Heart left ventricle (tissue), 16 donors: ENCODE measurements at regions not wholly inside any gene's neighbourhood (a gene's known extent, or its start where the extent isn't known, plus 50 kb on each side); places are given as distances from the start of the nearest gene placed in this dataset.
A peak's percentile ranks its signal among the peaks of the same experiment; 100 is the strongest.

Source experiments
- ATAC-seq, 4 donors: fragments of 200-7000 bp; cut with Tn5 transposase; one replicate each; pipeline ENCODE4 v1.9.1; 2020 to 2022; ENCODE audit warnings: moderate library complexity in 4 of 4, mild to moderate bottlenecking in 3 of 4, moderate number of reproducible peaks in 1 of 4
- DNase-seq, 5 donors: peaks; one replicate each; pipeline ENCODE4 v3.0.0-alpha.2; 2020
- H3K27ac ChIP-seq, 12 donors: fragments of 200-600 bp; sonication (generic) in 4 of 12; one replicate each; pipeline versions ENCODE4 v1.5.0 to v1.8.0; 2016 to 2022; ENCODE audit warnings: mild to moderate bottlenecking in 2 of 12
- H3K27me3 ChIP-seq, 9 donors: fragments of 200-600 bp; sonication (generic) in 2 of 9; one replicate each; pipeline versions ENCODE4 v1.5.1 to v1.8.0; 2016 to 2022; ENCODE audit warnings: mild to moderate bottlenecking in 3 of 9
- H3K36me3 ChIP-seq, 9 donors: fragments of 200-600 bp; sonication (generic) in 2 of 9; one replicate each; pipeline versions ENCODE4 v1.5.0 to v1.8.0; 2018 to 2022; ENCODE audit warnings: mild to moderate bottlenecking in 2 of 9
- H3K4me1 ChIP-seq, 12 donors: fragments of 200-600 bp; sonication (generic) in 4 of 12; one replicate each; pipeline versions ENCODE4 v1.5.0 to v1.8.0; 2016 to 2022; ENCODE audit warnings: mild to moderate bottlenecking in 3 of 12
- H3K4me3 ChIP-seq, 12 donors: fragments of 200-600 bp; sonication (generic) in 4 of 12; one replicate each; pipeline versions ENCODE4 v1.5.0 to v1.8.0; 2017 to 2022; ENCODE audit warnings: mild to moderate bottlenecking in 9 of 12, moderate library complexity in 4 of 12
- H3K9me3 ChIP-seq, 12 donors: fragments of 200-600 bp; sonication (generic) in 4 of 12; one replicate each; pipeline versions ENCODE4 v1.5.0 to v1.8.0; 2016 to 2022; ENCODE audit warnings: mild to moderate bottlenecking in 1 of 12
- CTCF ChIP-seq, 12 donors: fragments of 200-600 bp; sonication (generic) in 4 of 12; IDR thresholded peaks; one replicate each; pipeline versions ENCODE4 v1.5.0 to v1.8.0; 2018 to 2022; ENCODE audit warnings: antibody characterized with exemption in 12 of 12, mild to moderate bottlenecking in 5 of 12
- POLR2A ChIP-seq, 2 donors: fragments of 450-650 bp; IDR thresholded peaks; one replicate each; pipeline ENCODE4 v1.6.1; 2017; ENCODE audit warnings: antibody characterized with exemption in 2 of 2, mild to moderate bottlenecking in 2 of 2, moderate library complexity in 2 of 2
- WGBS, 4 donors: extraction: QIAGEN DNeasy Blood & Tissue Kit in 2 of 4; methylation state at CpG; one replicate each; pipeline versions ENCODE4 v1.1.5 to v1.1.7; 2013 to 2018; 5-methylcytosine and 5-hydroxymethylcytosine counted together
- intact Hi-C, 10 donors: fragments of 100-400 bp; cut with DNase I; formaldehyde crosslinking; loops; one replicate each; pipeline versions ENCODE4 v1.11.1 to v1.14.2; 2022
- donor health status: ischemic (EF 13 %, LVEDD 7.1; RV severe dilation, severe dysfunction).
- donor health status: healthy with polysubstance abuse.
- donor health status: DM: no; HTN: yes; CAD: no.
- donor health status: DM: no; HTN: no; CAD: no.
- donor health status: ischemic (EF 25% LVEDD 6.9; RV normal size, moderate dysfunction).
- donor health status: ischemic (EF 25% LVEDD 5.7; RV mildly dilated, moderate dysfunction).
- donor health status: healthy.
- donor health status: DM: yes; HTN: yes; CAD: no.
- donor health status: ischemic (EF 35%, LVEDD 5.7; RV mildly dilated, moderate dysfunction).
- donor health status: nonischemic (EF 11% LVEDD 7.7; RV severe dilation, severe dysfunction).
- donor health status: DM: yes; HTN: yes; CAD: no.
- donor health status: PGD.
- donor health status: ischemic (EF 29% LVEDD 5.4; RV normal size, mild dysfunction).
- donor health status: nonischemic (EF 23%, LVEDD 6.1; RV moderate dilation, normal function).

- H3K4me3 ChIP-seq: no peak overlapping the region
- WGBS, 4 donors: 80 to 86% (median 84%) methylated on average over 4 of the region's 4 CpGs
- intact Hi-C loops: no loop called here
- H3K4me1 ChIP-seq: no peaks in the 10 kb centered on the region
- no peaks in the 10 kb centered on the region for H3K36me3 ChIP-seq
- DNase-seq (no peak), ATAC-seq (no peak)
- no peak overlapping the region for H3K27ac ChIP-seq
- TF ChIP-seq CTCF (IDR thresholded peaks at IDR 0.05): no peak
- no peak for TF ChIP-seq POLR2A (IDR thresholded peaks at IDR 0.05)
- no peaks in the 10 kb centered on the region for H3K9me3 ChIP-seq
- no peaks in the 10 kb centered on the region for H3K27me3 ChIP-seq
Measured at GRCh38 chr18:68445136-68445535, 269.8 kb downstream of the TMX3 start.

DNA sequence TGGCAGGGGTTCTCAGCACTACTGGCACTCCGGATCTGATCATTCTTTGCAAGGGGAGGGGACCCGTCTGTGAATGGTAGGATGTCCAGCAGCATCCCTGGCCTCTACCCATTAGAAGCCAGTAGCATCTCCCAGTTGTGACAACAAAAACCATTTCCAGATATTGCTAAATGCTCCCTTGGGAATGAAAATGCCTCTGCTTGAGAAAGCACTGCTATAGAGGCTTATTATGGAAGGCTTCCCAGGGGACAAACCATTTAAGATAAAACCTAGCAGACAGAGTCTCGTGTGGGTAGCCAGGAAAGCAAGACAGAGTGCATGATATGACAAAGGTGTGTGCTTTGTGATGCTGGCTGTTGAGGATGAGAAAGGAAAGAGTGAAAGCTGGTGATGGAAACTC lies 273.7 kb downstream of the TMX3 start:
- H3K27ac ChIP-seq: no peak overlapping the region
- no peaks in the 10 kb centered on the region for H3K27me3 ChIP-seq
- H3K4me1 ChIP-seq: no peaks in the 10 kb centered on the region
- H3K36me3 ChIP-seq: no peaks in the 10 kb centered on the region
- TF ChIP-seq CTCF (IDR thresholded peaks at IDR 0.05) (no peak), POLR2A (IDR thresholded peaks at IDR 0.05) (no peak)
- no peak overlapping the region for H3K4me3 ChIP-seq
- ATAC-seq: no peak
- H3K9me3 ChIP-seq: peaks cover 0 to 5% (median 0%) of the 10 kb centered on the region in 12 donors
- WGBS, 4 donors: 57 to 74% (median 60%) methylated on average over 3 of the region's 3 CpGs
- no peak for DNase-seq
- intact Hi-C loops: no loop called here

- intact Hi-C loops: no loop called here
- H3K27me3 ChIP-seq: no peaks in the 10 kb centered on the region
- ATAC-seq (no peak), DNase-seq (no peak)
- no peak for TF ChIP-seq CTCF (IDR thresholded peaks at IDR 0.05)
- no peak for TF ChIP-seq POLR2A (IDR thresholded peaks at IDR 0.05)
- no peaks in the 10 kb centered on the region for H3K36me3 ChIP-seq
- H3K4me3 ChIP-seq: no peak overlapping the region
- H3K27ac ChIP-seq: peak overlapping the region in 4 of 12 donors; percentile 38 to 71 (median 54)
- 75 to 80% (median 78%) methylated on average over 6 of the region's 6 CpGs for WGBS, 4 donors
- H3K9me3 ChIP-seq: peaks cover 0 to 10% (median 0%) of the 10 kb centered on the region in 12 donors
- no peaks in the 10 kb centered on the region for H3K4me1 ChIP-seq
Measured at GRCh38 chr18:68440433-68440832, 274.5 kb downstream of the TMX3 start.

GRCh38 chr18:68439642-68440041 lies 275.3 kb downstream of the TMX3 start:
- ATAC-seq: peak; percentile 41 to 84 (median 62)
- Histone ChIP-seq H3K4me3 (peak overlapping the region in 1 of 12 donors; percentile 15), H3K27ac (peak overlapping the region in 7 of 12 donors; percentile 38 to 71 (median 58)), H3K9me3 (peaks cover 0 to 10% (median 0%) of the 10 kb centered on the region in 12 donors), H3K27me3 (no peaks in the 10 kb centered on the region), H3K4me1 (no peaks in the 10 kb centered on the region), H3K36me3 (no peaks in the 10 kb centered on the region)
- TF ChIP-seq POLR2A (IDR thresholded peaks at IDR 0.05) (no peak), CTCF (IDR thresholded peaks at IDR 0.05) (no peak)
- peak in 1 of 5 donors; percentile 23 for DNase-seq
- 47 to 58% (median 55%) methylated on average over 4 of the region's 4 CpGs for WGBS, 4 donors
- intact Hi-C loops: no loop called here
